Psoas muscle (tissue), 7 donors: ENCODE measurements at regions not wholly inside any gene's neighbourhood (a gene's known extent, or its start where the extent isn't known, plus 50 kb on each side); places are given as distances from the start of the nearest gene placed in this dataset.

Experiments used
- ATAC-seq, 4 donors: fragments of 200-7000 bp; cut with Tn5 transposase; one replicate each; pipeline ENCODE4 v1.9.1; 2020; ENCODE audit warnings: moderate library complexity in 3 of 4, mild to moderate bottlenecking in 2 of 4
- DNase-seq, 2 donors: peaks; one replicate each; pipeline ENCODE4 v3.0.0-alpha.2; 2020
- H3K27ac ChIP-seq: fragments of 200-600 bp; one replicate; pipeline ENCODE4 v1.8.0; 2022
- H3K27me3 ChIP-seq, 3 donors: fragments of 200-600 bp in 1 of 3; one replicate each; pipeline versions ENCODE4 v1.6.1 to v1.8.0; 2013 to 2022; ENCODE audit warnings: low read length in 2 of 3, mild to moderate bottlenecking in 2 of 3, moderate library complexity in 1 of 3; ENCODE audit not compliant: insufficient read depth in 3 of 3
- H3K36me3 ChIP-seq, 2 donors: fragments of 200-600 bp in 1 of 2; one replicate each; pipeline versions ENCODE4 v1.6.1 to v1.8.0; 2013 to 2022; ENCODE audit warnings: low read depth in 1 of 2, mild to moderate bottlenecking in 1 of 2, moderate library complexity in 1 of 2; ENCODE audit not compliant: insufficient read depth in 1 of 2
- H3K4me1 ChIP-seq: fragments of 200-600 bp; one replicate; pipeline ENCODE4 v1.8.0; 2022
- H3K4me3 ChIP-seq: fragments of 200-600 bp; one replicate; pipeline ENCODE4 v1.8.0; 2022; ENCODE audit warnings: mild to moderate bottlenecking
- H3K9me3 ChIP-seq: fragments of 200-600 bp; one replicate; pipeline ENCODE4 v1.8.0; 2022
- WGBS, 3 donors: extraction: QIAGEN DNeasy Blood & Tissue Kit; methylation state at CpG; one replicate each; pipeline versions ENCODE4 v1.1.6 to v1.1.7; 2013; 5-methylcytosine and 5-hydroxymethylcytosine counted together
- intact Hi-C, 2 donors: fragments of 100-400 bp; cut with DNase I; formaldehyde crosslinking; loops; one replicate each; pipeline versions ENCODE4 v1.11.0 to v1.14.2; 2022
- TF ChIP-seq, protein P1 (sequence below): fragments of 200-600 bp; IDR thresholded peaks from one replicate; pipeline ENCODE4 v1.8.0; 2022; ENCODE audit warnings: antibody characterized with exemption
- donor health status: healthy with polysubstance abuse.
- donor health status: DM: no; HTN: no; CAD: no; lungs with moderate emphysema.
- donor health status: Bipolar disorder and iron deficiency.
- donor health status: healthy.
- donor health status: DM: yes; HTN: yes; CAD: no.
- donor health status: DM: no; HTN: no; CAD: no.
- donor health status: DM: yes; HTN: yes; CAD: no.

DNA sequence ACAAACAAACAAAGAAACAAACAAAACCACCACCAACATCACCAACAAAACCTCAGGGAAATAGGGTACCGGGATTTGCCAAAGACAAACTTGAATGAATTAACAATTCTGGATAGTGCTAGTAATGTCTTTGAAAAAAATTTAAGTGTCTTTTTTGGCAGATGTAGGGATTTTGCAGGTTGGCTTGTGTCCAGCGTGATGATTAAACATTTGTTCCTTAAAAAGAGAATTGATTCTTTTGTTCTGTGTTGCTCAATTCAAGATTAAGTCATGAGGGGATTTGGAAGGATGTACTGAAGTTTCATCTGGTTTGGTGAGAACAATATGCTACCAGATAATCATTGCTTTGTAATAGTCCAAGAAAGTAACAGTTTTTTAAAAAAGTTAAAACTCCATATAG is 125.1 kb upstream of the HS3ST5 start:
- intact Hi-C loops = no loop called here

DNA sequence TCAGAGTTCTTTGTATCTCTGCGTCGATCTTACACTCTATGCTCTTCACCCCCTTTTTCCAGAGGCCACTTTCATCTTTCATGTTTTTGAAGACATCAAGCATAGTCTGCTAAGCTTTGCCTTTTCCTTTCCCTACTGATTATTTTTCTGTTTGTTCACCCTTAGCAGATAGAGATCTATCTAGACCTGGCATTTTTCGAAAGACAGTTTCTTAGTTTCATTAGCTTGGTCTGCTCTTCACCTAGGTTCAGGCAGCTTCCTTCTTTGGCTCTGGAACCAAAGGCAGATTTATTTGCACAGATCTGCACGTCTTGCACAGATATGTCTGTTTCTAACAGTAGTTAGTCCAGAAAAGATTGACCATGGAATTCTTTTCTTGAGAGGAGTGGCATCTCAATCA is 122.7 kb upstream of the HS3ST5 start:
- Histone ChIP-seq H3K27ac (no peak overlapping the region), H3K4me3 (no peak overlapping the region), H3K4me1 (no peaks in the 10 kb centered on the region), H3K36me3 (no peaks in the 10 kb centered on the region), H3K27me3 (no peaks in the 10 kb centered on the region), H3K9me3 (no peaks in the 10 kb centered on the region)
- TF ChIP-seq, protein P1, sequence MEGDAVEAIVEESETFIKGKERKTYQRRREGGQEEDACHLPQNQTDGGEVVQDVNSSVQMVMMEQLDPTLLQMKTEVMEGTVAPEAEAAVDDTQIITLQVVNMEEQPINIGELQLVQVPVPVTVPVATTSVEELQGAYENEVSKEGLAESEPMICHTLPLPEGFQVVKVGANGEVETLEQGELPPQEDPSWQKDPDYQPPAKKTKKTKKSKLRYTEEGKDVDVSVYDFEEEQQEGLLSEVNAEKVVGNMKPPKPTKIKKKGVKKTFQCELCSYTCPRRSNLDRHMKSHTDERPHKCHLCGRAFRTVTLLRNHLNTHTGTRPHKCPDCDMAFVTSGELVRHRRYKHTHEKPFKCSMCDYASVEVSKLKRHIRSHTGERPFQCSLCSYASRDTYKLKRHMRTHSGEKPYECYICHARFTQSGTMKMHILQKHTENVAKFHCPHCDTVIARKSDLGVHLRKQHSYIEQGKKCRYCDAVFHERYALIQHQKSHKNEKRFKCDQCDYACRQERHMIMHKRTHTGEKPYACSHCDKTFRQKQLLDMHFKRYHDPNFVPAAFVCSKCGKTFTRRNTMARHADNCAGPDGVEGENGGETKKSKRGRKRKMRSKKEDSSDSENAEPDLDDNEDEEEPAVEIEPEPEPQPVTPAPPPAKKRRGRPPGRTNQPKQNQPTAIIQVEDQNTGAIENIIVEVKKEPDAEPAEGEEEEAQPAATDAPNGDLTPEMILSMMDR = no peak
- WGBS, 3 donors = 77 to 79% (median 78%) methylated on average over 4 of the region's 4 CpGs
- intact Hi-C loops = no loop called here
- DNase-seq (no peak), ATAC-seq (no peak)

More for the DNA sequence above, 125.1 kb upstream of the HS3ST5 start:
- H3K9me3 ChIP-seq = no peaks in the 10 kb centered on the region
- H3K36me3 ChIP-seq = no peaks in the 10 kb centered on the region
- TF ChIP-seq, protein P1 = no peak
- H3K27ac ChIP-seq = no peak overlapping the region
- ATAC-seq (no peak), DNase-seq (no peak)
- peaks cover 0 to 3% (median 0%) of the 10 kb centered on the region in 3 donors for H3K27me3 ChIP-seq
- WGBS, 3 donors = 19 to 38% (median 20%) methylated on average over 2 of the region's 2 CpGs
- no peaks in the 10 kb centered on the region for H3K4me1 ChIP-seq
- H3K4me3 ChIP-seq = no peak overlapping the region

DNA sequence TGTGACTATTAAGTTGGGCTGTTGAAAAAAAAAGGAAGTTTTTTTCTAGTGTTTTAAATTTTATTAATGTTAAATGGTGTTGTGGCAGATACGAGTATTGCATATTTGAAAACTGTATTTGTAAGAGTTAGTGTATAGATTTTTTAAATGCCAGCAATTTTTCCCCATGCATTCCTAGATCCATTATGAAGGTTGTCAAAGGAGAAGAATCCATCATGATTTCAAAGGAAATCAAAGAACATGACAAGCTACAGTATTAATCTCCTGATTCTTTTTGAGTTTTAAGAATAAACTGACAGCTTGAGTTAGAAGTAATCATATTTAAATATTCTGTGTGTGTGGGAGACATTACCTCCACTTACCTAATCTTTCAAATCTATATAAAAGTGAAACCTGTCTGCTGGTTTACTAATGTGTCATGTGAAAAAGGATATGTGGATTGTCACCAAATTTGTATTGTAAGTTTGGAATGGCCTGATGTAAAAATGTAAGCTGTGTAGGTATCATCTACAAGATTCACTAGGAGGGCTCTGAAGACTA is 111.0 kb upstream of the HS3ST5 start:
- Histone ChIP-seq H3K27ac (no peak overlapping the region), H3K9me3 (no peaks in the 10 kb centered on the region), H3K36me3 (no peaks in the 10 kb centered on the region), H3K27me3 (no peaks in the 10 kb centered on the region), H3K4me1 (no peaks in the 10 kb centered on the region), H3K4me3 (no peak overlapping the region)
- DNase-seq (no peak), ATAC-seq (no peak)
- WGBS, 3 donors = 85 to 98% (median 93%) methylated on average over 1 of the region's 1 CpG
- TF ChIP-seq, protein P1 = no peak
- intact Hi-C loops = no loop called here

DNA sequence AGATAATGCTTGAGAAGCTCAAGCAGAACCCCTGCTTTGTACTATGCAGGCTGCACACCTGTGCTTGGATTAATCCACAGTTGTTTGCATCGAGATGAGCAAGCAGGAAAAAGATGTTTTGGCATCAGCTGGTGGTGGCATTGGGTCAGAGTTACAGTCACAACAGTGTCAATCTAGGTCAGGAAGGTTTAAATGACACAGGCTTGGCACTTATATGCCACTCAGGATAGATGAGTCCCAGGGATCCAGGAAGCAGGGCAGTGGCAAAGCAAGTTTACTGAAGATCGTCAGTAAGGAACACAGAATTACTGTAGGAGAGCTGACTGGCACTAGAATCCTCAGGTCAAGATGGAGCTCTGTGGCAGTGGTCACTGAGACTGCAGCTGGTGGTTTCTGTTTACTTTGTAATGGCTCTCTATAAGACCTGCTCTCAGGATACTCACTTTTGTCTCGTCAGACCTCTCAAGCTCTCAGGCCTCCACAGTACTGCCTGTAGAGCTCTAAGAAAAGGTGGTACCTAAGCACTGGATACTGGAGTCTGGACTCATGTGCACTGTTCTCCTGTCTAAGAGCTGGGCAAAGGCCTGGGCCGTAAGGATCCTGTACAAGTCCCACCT is 110.1 kb upstream of the HS3ST5 start:
- DNase-seq = no peak
- Histone ChIP-seq H3K9me3 (no peaks in the 10 kb centered on the region), H3K4me1 (no peaks in the 10 kb centered on the region), H3K27ac (no peak overlapping the region), H3K4me3 (no peak overlapping the region), H3K27me3 (no peaks in the 10 kb centered on the region), H3K36me3 (no peaks in the 10 kb centered on the region)
- TF ChIP-seq, protein P1 = no peak
- peak in 3 of 4 donors; percentile 40 to 66 (median 48) for ATAC-seq
- intact Hi-C loops = no loop called here
- WGBS, 3 donors = 49 to 60% (median 50%) methylated on average over 4 of the region's 4 CpGs

DNA sequence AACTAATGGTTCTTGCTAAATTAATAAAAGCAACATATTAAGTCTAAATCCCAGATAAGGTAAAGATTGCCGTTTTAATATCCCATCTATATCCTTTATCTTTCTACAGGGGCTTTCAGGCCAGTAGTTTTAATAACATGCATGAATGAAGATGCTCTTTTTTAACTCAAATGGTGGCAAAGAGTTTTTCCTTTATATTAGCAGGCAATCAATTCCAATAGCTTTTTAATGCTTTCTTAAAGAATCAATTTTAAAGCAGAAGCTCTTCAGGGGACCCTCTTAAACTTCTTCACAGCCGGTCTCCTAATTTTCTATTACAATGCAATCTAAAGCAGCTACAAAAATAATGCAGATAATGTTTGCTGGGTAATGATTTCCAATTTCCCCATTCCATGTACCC is 107.8 kb upstream of the HS3ST5 start:
- H3K4me3 ChIP-seq = no peak overlapping the region
- no peaks in the 10 kb centered on the region for H3K36me3 ChIP-seq
- no peak for DNase-seq
- no peak overlapping the region for H3K27ac ChIP-seq
- ATAC-seq = no peak
- H3K9me3 ChIP-seq = no peaks in the 10 kb centered on the region
- WGBS, 3 donors = 79 to 87% (median 85%) methylated on average over 2 of the region's 2 CpGs
- H3K27me3 ChIP-seq = no peaks in the 10 kb centered on the region
- TF ChIP-seq, protein P1 = no peak
- no peaks in the 10 kb centered on the region for H3K4me1 ChIP-seq
- intact Hi-C loops = no loop called here
